ENCODE measurements at regions not wholly inside any gene's neighbourhood (a gene's known extent, or its start where the extent isn't known, plus 50 kb on each side); places are given as distances from the start of the nearest gene placed in this dataset.

- DNase-seq, result no peak
Measured at GRCh38 chrX:45351478-45351877, 150.8 kb upstream of the DIPK2B start.

- no peak for DNase-seq
Measured at GRCh38 chrX:45348296-45348695, 147.6 kb upstream of the DIPK2B start.

GRCh38 chrX:45347877-45348276, 147.2 kb upstream of the DIPK2B start:
- DNase-seq, result no peak

- no peak for DNase-seq
Measured at GRCh38 chrX:45344594-45344993, 143.9 kb upstream of the DIPK2B start.

GRCh38 chrX:45329217-45329616, 128.5 kb upstream of the DIPK2B start:
- no peak for DNase-seq

GRCh38 chrX:45324941-45325340, 124.3 kb upstream of the DIPK2B start:
- no peak for DNase-seq

GRCh38 chrX:45323387-45323786, 122.7 kb upstream of the DIPK2B start:
- DNase-seq, result no peak

- no peak for DNase-seq
Measured at GRCh38 chrX:45322820-45323219, 122.1 kb upstream of the DIPK2B start.

GRCh38 chrX:45322382-45322781, 121.7 kb upstream of the DIPK2B start:
- peak; percentile 4 for DNase-seq

- DNase-seq, result no peak
Measured at GRCh38 chrX:45320191-45320590, 119.5 kb upstream of the DIPK2B start.

GRCh38 chrX:45309801-45310200, 109.1 kb upstream of the DIPK2B start:
- no peak for DNase-seq

GRCh38 chrX:45309096-45309495, 108.4 kb upstream of the DIPK2B start:
- DNase-seq, result no peak

- DNase-seq, result no peak
Measured at GRCh38 chrX:45306794-45307193, 106.1 kb upstream of the DIPK2B start.

GRCh38 chrX:45300638-45301037, 100.0 kb upstream of the DIPK2B start:
- no peak for DNase-seq

- peak; percentile 69 for DNase-seq
Measured at GRCh38 chrX:45295259-45295986, 94.7 kb upstream of the DIPK2B start.

- no peak for DNase-seq
Measured at GRCh38 chrX:45274576-45274975, 73.9 kb upstream of the DIPK2B start.

GRCh38 chrX:45267007-45267406, 66.3 kb upstream of the DIPK2B start:
- no peak for DNase-seq

- DNase-seq, result no peak
Measured at GRCh38 chrX:45266456-45266855, 65.8 kb upstream of the DIPK2B start.

GRCh38 chrX:45264865-45265264, 64.2 kb upstream of the DIPK2B start:
- DNase-seq, result no peak

- DNase-seq, result no peak
Measured at GRCh38 chrX:45261471-45261870, 60.8 kb upstream of the DIPK2B start.

GRCh38 chrX:45261005-45261404, 60.3 kb upstream of the DIPK2B start:
- DNase-seq, result no peak

- no peak for DNase-seq
Measured at GRCh38 chrX:45258731-45259402, 58.2 kb upstream of the DIPK2B start.
